Ishikawa (cell line): ENCODE measurements at regions not wholly inside any gene's neighbourhood (a gene's known extent, or its start where the extent isn't known, plus 50 kb on each side); places are given as distances from the start of the nearest gene placed in this dataset.

Experiments used
- CEBPB ChIP-seq: IDR thresholded peaks from 2 replicates; pipeline ENCODE4 v1.6.1; 2012
- CREB1 ChIP-seq: IDR thresholded peaks from 2 replicates; pipeline ENCODE4 v1.6.1; 2012; ENCODE audit warnings: low read depth
- EP300 ChIP-seq: IDR thresholded peaks from 2 replicates; pipeline ENCODE4 v1.6.1; 2012; ENCODE audit warnings: borderline replicate concordance
- FOXM1 ChIP-seq: IDR thresholded peaks from 2 replicates; pipeline ENCODE4 v1.6.1; 2012; ENCODE audit warnings: low read depth, borderline replicate concordance
- RAD21 ChIP-seq: IDR thresholded peaks from 2 replicates; pipeline ENCODE4 v1.6.1; 2012; ENCODE audit warnings: low read depth
- REST ChIP-seq: IDR thresholded peaks from 2 replicates; pipeline ENCODE4 v1.6.1; 2012; ENCODE audit warnings: low read depth, mild to moderate bottlenecking
- TAF1 ChIP-seq: IDR thresholded peaks from 2 replicates; pipeline ENCODE4 v1.6.1; 2012; ENCODE audit warnings: low read depth, mild to moderate bottlenecking
- TCF12 ChIP-seq: IDR thresholded peaks from 2 replicates; pipeline ENCODE4 v1.6.1; 2012; ENCODE audit warnings: low read depth
- TEAD4 ChIP-seq: IDR thresholded peaks from 2 replicates; pipeline ENCODE4 v1.6.1; 2012
- YY1 ChIP-seq: IDR thresholded peaks from 2 replicates; pipeline ENCODE4 v1.6.1; 2012; ENCODE audit warnings: low read depth
- ZBTB7A ChIP-seq: IDR thresholded peaks from 2 replicates; pipeline ENCODE4 v1.6.1; 2012; ENCODE audit warnings: low read depth
- TF ChIP-seq, protein P1 (sequence below): IDR thresholded peaks from 2 replicates; pipeline ENCODE4 v1.6.1; 2012
- TF ChIP-seq, protein P2 (sequence below): IDR thresholded peaks from 2 replicates; pipeline ENCODE4 v1.6.1; 2012

DNA sequence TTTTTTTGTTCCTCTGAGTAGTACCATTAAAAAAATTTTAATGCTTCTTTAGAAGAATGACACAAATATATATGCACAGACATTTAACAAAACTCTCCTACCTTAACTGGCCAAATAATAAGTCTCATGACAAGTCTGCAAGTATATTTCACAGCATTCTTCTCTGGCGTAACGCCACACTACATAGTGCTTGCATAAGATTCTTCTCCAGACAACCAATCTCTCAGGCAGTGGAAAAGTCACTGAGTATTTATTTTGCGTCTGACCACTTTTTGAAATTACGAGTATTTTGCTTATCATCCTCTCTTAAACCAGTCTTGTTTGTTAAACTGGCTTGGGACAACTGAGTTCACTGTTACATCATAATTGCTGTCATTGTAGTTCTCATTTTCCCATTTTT is 749.2 kb downstream of the ADCYAP1 start:
- TF ChIP-seq REST, result no peak
- TF ChIP-seq, protein P1, sequence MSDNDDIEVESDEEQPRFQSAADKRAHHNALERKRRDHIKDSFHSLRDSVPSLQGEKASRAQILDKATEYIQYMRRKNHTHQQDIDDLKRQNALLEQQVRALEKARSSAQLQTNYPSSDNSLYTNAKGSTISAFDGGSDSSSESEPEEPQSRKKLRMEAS, result no peak
- TF ChIP-seq TAF1, result no peak
- no peak for TF ChIP-seq CREB1
- TF ChIP-seq ZBTB7A, result no peak
- no peak for TF ChIP-seq RAD21
- no peak for TF ChIP-seq TEAD4
- TF ChIP-seq EP300, result no peak
- no peak for TF ChIP-seq YY1
- TF ChIP-seq CEBPB, result no peak
- TF ChIP-seq FOXM1, result no peak
- no peak for TF ChIP-seq TCF12
- TF ChIP-seq, protein P2, sequence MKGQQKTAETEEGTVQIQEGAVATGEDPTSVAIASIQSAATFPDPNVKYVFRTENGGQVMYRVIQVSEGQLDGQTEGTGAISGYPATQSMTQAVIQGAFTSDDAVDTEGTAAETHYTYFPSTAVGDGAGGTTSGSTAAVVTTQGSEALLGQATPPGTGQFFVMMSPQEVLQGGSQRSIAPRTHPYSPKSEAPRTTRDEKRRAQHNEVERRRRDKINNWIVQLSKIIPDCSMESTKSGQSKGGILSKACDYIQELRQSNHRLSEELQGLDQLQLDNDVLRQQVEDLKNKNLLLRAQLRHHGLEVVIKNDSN, result no peak
